GM21367 (cell line): ENCODE measurements at regions not wholly inside any gene's neighbourhood (a gene's known extent, or its start where the extent isn't known, plus 50 kb on each side); places are given as distances from the start of the nearest gene placed in this dataset.
"Not testable (repeated sequence)": the region's sequence is repeated elsewhere in the genome, so short reads cannot be mapped to it uniquely, and the experiment has no call there.

Source experiments
- ATAC-seq: cut with Tn5 transposase; IDR thresholded peaks from one replicate; pipeline ENCODE4 v1.9.1; 2021; ENCODE audit not compliant: unreplicated experiment

DNA sequence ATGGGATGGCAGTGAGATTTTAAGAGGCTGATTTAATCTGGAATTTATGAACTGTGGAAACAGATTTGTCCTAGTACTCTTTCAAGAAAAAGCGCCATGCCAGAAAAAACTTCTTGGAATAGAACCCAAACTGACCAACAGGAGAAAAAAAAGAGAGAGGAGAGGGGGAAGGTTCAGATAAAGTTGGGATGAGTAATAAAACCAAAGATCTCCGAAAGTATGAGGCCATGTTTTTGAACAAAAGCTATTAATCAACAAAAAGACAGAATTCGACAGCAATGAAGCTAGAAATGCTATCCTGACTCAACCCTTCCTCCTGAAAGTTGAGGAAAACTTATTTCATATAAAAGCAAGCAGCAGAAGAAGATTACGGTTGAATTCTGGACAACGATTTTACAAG lies 135.5 kb downstream of the CEMIP2 start:
- ATAC-seq, result no peak

- no peak for ATAC-seq
Measured at GRCh38 chr9:71630377-71630995, 137.8 kb downstream of the CEMIP2 start.

- ATAC-seq, result no peak
Measured at GRCh38 chr9:71629578-71630215, 138.6 kb downstream of the CEMIP2 start.

- ATAC-seq, result no peak
Measured at GRCh38 chr9:71628247-71628646, 140.1 kb downstream of the CEMIP2 start.

DNA sequence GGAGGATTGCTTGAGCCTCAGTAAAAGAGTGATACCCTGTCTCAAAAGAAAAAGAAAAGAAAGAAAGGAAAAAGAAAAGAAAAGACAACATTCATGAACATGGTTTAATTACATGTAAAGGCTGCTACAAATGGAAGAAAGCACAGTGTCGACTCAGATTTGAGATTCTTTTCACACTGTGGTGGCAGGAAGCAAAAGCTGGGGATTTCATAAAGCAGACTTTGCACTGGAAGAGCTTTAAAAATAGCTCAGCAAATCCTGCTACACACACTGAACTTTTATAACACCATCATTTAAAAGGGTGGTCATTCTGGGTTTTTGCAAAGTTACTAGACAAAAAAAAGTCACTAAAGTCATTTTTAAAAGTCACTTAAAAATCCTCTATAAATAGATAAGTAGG lies 140.8 kb downstream of the CEMIP2 start:
- ATAC-seq, result no peak

GRCh38 chr9:71626395-71626794 lies 141.9 kb downstream of the CEMIP2 start:
- ATAC-seq, result no peak

- no peak for ATAC-seq
Measured at GRCh38 chr9:71624728-71625127, 143.6 kb downstream of the CEMIP2 start.

DNA sequence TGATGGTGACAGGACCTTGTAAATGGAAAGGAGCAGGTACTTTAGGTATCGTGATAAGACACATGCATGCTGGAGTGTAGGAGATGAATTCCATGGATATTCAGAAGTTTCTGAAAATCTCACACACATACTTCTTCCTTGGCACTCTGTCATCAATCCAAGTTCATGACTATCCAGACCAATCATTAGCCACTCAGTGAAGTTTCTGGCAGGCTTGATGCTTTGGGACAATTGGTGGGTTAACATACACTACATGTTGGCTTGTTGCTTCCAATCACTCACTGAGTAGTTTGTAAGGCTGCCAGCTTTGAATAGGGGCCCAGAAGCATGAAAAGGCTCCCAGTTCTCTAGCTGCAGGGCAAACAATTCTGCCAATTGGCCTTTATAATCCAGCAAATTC lies 147.6 kb downstream of the CEMIP2 start:
- no peak for ATAC-seq

DNA sequence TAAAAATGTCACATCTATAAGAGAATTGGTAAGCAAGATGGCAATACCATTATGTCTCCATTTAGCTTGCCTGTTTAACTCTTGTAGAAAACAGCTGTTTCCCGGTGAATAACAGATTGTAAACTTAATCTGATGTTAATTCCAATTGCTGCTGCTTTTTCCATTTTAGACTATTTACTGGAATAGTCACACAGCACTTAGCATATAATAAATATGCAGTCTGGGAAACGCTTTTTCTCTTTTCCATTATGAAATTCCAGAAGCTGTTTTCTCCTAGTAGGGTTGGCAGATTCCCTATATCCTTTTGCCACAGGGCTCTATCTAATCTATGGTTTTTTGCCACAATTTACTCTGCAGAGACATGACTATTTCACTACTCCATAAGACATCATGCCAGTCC lies 148.0 kb downstream of the CEMIP2 start:
- ATAC-seq, result no peak

DNA sequence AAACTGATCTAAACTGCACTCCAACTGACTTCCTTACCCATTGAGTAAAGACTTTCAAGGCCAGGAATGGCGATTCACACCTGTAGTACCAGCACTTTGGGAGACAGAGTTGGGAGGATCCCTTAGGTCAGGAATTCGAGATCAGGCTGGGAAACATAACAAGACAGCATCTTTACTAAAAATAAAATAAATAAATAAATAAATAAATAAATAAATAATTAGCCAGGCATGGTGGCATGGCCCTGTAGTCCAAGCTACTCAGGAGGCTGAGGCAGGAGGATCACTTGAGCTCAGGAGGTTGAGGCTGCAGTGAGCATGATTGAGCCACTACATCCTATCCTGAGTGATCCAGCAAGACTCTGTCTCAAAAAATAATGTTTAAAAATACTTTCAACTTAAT lies 148.4 kb downstream of the CEMIP2 start:
- no peak for ATAC-seq

- ATAC-seq, result no peak
Measured at GRCh38 chr9:71614409-71615010, 153.8 kb downstream of the CEMIP2 start.

DNA sequence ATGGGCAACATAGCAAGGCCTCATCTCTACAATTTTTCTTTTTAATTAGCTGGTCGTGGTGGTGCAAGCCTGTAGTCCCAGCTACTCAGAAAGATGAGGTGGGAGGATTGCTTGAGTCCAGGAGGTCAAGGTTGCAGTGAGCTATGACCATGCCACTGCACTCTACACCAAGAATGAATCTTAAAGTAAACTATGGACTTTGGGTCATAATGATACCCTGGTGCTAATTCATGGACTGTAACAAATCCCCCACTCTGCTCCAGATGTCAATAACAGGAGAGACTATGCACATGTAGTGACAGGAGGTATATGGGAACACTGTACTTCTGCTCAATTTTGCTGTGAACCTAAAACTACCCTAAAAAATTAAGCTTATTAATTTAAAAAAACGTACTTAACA lies 155.4 kb downstream of the CEMIP2 start:
- ATAC-seq, result no peak

GRCh38 chr9:71609448-71609830 lies 158.9 kb downstream of the CEMIP2 start:
- no peak for ATAC-seq

- no peak for ATAC-seq
Measured at GRCh38 chr9:71608825-71609447, 159.4 kb downstream of the CEMIP2 start.

- ATAC-seq, result no peak
Measured at GRCh38 chr9:71608021-71608420, 160.3 kb downstream of the CEMIP2 start.

DNA sequence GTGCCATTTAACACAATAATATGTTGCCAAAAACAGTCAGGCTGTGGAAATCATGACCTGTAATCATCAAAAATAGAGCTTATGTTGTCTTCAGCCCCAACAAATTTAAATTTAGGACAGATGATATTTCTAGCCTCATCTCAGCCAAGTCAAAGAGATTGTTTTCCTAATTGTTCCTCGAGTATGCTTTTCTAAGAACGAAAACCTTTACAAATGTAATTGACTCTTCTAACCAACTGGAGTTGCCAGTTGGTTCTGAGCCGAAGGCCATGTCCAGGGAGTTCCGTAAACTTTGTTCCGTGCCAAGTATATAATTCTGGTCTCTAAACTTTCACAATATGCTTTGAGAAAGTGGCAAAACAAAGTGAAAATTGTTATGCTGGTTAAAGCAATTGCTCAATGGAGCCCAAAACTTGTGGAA lies 160.8 kb downstream of the CEMIP2 start:
- ATAC-seq, result no peak

- ATAC-seq, result peak; percentile 89
Measured at GRCh38 chr9:71604197-71605063, 163.9 kb downstream of the CEMIP2 start.

GRCh38 chr9:71602652-71603051 lies 165.7 kb downstream of the CEMIP2 start:
- no peak for ATAC-seq

GRCh38 chr9:71595762-71596161 lies 172.6 kb downstream of the CEMIP2 start:
- not testable (repeated sequence) for ATAC-seq

DNA sequence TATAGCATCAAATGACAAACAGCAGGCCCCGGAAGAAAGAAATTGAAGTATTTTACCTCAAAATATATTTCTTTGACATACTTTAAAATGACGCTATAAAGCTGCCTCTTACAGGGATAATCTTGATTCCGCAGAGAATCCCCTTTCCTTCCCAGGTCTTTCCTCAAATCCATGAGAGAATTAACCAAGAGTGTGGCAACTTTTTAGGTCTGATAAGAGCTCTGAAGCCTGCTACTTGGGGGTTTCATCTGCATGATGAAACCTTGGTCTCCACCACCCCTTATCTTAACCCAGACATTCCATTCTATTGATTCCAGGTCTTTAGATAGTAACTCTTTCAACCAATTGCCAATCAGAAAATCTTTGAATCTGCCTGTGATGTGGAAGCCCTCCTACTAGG lies 173.8 kb downstream of the CEMIP2 start:
- ATAC-seq, result no peak

DNA sequence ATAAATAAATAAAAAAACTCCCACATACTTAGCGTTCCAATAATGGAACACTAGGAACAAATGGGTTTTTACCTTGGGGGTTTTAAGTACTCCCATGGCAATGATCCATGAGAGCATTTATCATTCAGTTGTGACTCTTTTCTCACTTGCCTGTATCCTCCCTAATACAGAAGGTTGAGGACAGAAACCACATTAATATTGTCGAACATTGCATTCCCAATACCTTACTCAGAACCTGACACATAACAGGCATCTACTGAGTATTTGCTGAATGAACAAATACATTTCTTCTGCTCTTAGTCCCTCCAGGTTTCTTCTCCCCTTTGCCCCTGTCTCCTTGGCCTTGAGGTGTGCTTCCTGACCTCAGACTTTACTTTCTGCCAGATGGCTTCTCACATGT lies 175.9 kb downstream of the CEMIP2 start:
- no peak for ATAC-seq
